Uterus (tissue), 3 donors: ENCODE measurements at regions not wholly inside any gene's neighbourhood (a gene's known extent, or its start where the extent isn't known, plus 50 kb on each side); places are given as distances from the start of the nearest gene placed in this dataset.

Source experiments
- DNase-seq, 2 donors: peaks; one replicate each; pipeline ENCODE4 v3.0.0-alpha.2; 2019 to 2020
- H3K27ac ChIP-seq, 2 donors: fragments of 200-600 bp; sonication (generic); 1 replicate in 1 of 2; 2 replicates in 1 of 2; pipeline ENCODE4 v1.5.1; 2016 to 2018
- H3K27me3 ChIP-seq, 2 donors: fragments of 200-600 bp; sonication (generic); one replicate each; pipeline ENCODE4 v1.5.1; 2018 to 2019; ENCODE audit warnings: control low read depth in 1 of 2
- H3K36me3 ChIP-seq, 2 donors: fragments of 200-600 bp; sonication (generic); one replicate each; pipeline ENCODE4 v1.5.1; 2019; ENCODE audit warnings: control low read depth in 1 of 2
- H3K4me1 ChIP-seq, 2 donors: fragments of 200-600 bp; sonication (generic); one replicate each; pipeline ENCODE4 v1.5.1; 2018 to 2019; ENCODE audit warnings: control low read depth in 1 of 2
- H3K4me3 ChIP-seq, 2 donors: fragments of 200-600 bp; sonication (generic); 1 replicate in 1 of 2; 2 replicates in 1 of 2; pipeline ENCODE4 v1.5.1; 2018 to 2019; ENCODE audit warnings: mild to moderate bottlenecking in 1 of 2
- H3K9me3 ChIP-seq, 2 donors: fragments of 200-600 bp; sonication (generic); one replicate each; pipeline ENCODE4 v1.5.1; 2019; ENCODE audit warnings: control low read depth in 1 of 2
- POLR2A ChIP-seq, 2 donors: fragments of 450-650 bp; IDR thresholded peaks; one replicate each; pipeline ENCODE4 v1.6.1; 2016; ENCODE audit warnings: antibody characterized with exemption in 2 of 2, mild to moderate bottlenecking in 1 of 2, moderate library complexity in 1 of 2
- intact Hi-C: fragments of 100-400 bp; cut with DNase I; formaldehyde crosslinking; loops from one replicate; pipeline ENCODE4 v1.15.1; 2023; ENCODE audit warnings: low total_unique reads
- TF ChIP-seq, protein P1 (sequence below), 4 experiments: fragments of 200-600 bp in 2 of 4; fragments of 450-650 bp in 2 of 4; sonication (generic) in 2 of 4; IDR thresholded peaks; one replicate each; pipeline ENCODE4 v1.5.1; 2016 to 2019; ENCODE audit warnings: antibody characterized with exemption in 4 of 4, mild to moderate bottlenecking in 2 of 4, moderate library complexity in 1 of 4
- donor health status: DM: yes; HTN: yes; CAD: no.

DNA sequence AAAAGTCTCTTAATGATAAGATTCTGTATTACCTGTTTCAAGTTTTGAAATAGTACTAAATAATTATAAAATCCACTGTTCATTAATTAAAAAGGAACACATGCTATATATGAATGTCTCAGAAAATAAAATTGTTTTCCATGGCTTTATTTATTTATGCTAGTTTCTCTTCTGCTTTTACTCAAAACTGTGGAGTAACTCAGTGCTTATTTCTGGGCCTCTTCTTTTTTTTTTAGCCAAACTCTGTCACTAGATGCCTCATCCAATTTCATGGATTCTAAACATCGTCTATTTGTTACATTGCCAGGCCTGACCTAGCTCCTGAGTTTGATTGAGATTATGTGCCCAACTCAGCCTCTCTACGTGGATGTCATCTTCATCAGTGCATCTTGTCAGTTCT is 1509.7 kb downstream of the MAT2B start:
- no peak for TF ChIP-seq POLR2A (IDR thresholded peaks at IDR 0.05)
- TF ChIP-seq, protein P1, sequence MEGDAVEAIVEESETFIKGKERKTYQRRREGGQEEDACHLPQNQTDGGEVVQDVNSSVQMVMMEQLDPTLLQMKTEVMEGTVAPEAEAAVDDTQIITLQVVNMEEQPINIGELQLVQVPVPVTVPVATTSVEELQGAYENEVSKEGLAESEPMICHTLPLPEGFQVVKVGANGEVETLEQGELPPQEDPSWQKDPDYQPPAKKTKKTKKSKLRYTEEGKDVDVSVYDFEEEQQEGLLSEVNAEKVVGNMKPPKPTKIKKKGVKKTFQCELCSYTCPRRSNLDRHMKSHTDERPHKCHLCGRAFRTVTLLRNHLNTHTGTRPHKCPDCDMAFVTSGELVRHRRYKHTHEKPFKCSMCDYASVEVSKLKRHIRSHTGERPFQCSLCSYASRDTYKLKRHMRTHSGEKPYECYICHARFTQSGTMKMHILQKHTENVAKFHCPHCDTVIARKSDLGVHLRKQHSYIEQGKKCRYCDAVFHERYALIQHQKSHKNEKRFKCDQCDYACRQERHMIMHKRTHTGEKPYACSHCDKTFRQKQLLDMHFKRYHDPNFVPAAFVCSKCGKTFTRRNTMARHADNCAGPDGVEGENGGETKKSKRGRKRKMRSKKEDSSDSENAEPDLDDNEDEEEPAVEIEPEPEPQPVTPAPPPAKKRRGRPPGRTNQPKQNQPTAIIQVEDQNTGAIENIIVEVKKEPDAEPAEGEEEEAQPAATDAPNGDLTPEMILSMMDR (IDR thresholded peaks at IDR 0.05): no peak
- Histone ChIP-seq H3K27me3 (no peaks in the 10 kb centered on the region), H3K27ac (no peak overlapping the region), H3K36me3 (no peaks in the 10 kb centered on the region), H3K4me3 (no peak overlapping the region), H3K9me3 (no peaks in the 10 kb centered on the region), H3K4me1 (no peaks in the 10 kb centered on the region)
- no peak for DNase-seq
- intact Hi-C loops: no loop called here

DNA sequence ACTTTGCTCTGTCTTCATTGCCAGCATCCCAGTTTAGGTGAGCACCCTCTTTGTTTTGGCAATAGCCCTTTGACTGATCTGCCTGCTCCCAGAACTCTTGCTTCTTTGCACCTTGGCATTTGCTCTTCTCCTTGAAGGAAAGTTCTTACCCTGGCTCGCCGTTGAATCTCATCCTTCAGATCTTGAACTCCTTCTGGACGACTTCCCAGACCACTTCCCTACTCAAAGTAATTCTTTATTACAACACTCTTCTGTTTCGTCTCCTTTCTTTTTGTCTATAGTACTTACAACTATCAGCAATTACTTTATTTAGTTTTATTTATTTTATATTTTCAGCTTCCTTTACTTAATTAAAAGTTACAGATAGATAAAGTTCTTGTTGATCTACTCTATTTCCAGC is 1510.1 kb downstream of the MAT2B start:
- Histone ChIP-seq H3K27me3 (no peaks in the 10 kb centered on the region), H3K27ac (no peak overlapping the region), H3K9me3 (no peaks in the 10 kb centered on the region), H3K4me3 (no peak overlapping the region), H3K36me3 (no peaks in the 10 kb centered on the region), H3K4me1 (no peaks in the 10 kb centered on the region)
- TF ChIP-seq, protein P1 (IDR thresholded peaks at IDR 0.05): no peak
- no peak for TF ChIP-seq POLR2A (IDR thresholded peaks at IDR 0.05)
- DNase-seq: no peak
- intact Hi-C loops: no loop called here

DNA sequence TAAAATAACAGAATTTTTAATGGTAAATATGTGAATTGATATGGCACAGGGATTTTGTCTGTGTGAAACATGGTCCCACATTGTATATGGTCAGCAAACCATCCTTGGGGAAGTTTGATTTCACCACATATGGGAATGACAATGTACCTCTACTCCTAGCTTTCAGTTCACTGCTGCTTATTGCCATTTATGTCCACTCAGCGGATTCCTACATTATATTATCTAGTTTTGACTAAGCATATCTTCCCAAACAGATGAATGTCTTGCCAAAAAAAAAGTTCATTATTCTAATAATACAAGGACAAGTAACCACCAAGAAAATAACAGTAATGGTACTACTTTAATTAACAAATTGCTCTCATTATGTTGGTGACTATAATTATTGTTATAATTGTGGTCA is 1521.6 kb downstream of the MAT2B start:
- intact Hi-C loops: no loop called here
- Histone ChIP-seq H3K27me3 (no peaks in the 10 kb centered on the region), H3K4me3 (no peak overlapping the region), H3K36me3 (no peaks in the 10 kb centered on the region), H3K9me3 (no peaks in the 10 kb centered on the region), H3K27ac (no peak overlapping the region), H3K4me1 (no peaks in the 10 kb centered on the region)
- TF ChIP-seq POLR2A (IDR thresholded peaks at IDR 0.05): no peak
- TF ChIP-seq, protein P1 (IDR thresholded peaks at IDR 0.05): no peak
- no peak for DNase-seq

DNA sequence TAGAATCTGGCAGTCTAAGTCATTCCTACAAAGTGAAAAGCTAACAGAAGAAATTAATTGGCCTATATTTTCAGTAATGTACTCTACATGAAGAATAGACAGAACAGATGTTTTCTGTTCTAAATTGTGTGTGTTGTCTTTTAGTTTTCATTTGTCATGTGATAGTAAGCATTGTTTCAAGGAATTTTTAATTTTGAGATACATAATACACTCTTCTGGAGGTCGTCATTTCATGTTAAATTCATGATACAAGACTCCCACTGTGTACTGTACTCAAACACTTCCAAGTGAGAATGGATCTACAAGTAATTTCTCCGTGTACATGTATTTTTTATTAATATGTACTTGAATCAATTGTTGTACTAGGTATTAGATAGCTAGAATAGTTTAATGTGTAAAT is 1522.9 kb downstream of the MAT2B start:
- Histone ChIP-seq H3K4me3 (no peak overlapping the region), H3K36me3 (no peaks in the 10 kb centered on the region), H3K4me1 (no peaks in the 10 kb centered on the region), H3K27me3 (no peaks in the 10 kb centered on the region), H3K9me3 (no peaks in the 10 kb centered on the region), H3K27ac (no peak overlapping the region)
- TF ChIP-seq, protein P1 (IDR thresholded peaks at IDR 0.05): no peak
- no peak for TF ChIP-seq POLR2A (IDR thresholded peaks at IDR 0.05)
- no peak for DNase-seq
- intact Hi-C loops: no loop called here

DNA sequence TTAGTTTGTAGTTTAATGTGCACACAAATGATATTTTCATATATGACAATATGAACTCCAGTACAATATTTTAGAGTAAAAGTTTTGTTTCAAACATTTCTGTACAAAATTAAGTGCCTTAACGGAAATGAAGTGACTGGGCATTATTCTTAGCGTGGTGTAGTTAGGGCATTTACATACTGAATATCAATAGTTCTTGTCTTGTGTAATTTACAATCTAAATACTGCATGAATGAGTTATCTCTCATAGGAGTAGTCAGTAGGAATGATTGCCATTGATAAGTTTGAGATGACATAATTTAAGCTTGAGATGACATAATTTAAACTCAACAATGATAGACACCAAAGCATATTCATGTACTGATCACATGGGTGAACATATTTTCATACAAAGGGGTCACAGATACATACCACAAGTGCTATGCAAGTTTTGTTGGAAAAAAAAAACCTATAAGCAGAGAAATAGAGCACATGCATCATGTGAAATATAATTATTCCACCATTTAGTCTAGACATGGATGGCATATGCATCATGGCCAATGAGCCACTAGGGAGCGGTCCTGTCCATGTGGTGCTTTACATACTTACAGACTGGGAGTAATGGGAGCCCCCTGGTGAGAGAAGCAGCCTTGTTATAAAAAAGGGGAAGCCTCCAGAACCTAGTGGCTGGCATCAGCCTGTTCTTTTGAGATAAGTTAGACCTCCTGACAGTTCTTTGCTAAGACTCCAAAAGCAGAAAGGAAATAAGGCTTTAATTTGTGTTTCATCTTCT is 1523.9 kb downstream of the MAT2B start:
- intact Hi-C loops: no loop called here
- Histone ChIP-seq H3K27me3 (no peaks in the 10 kb centered on the region), H3K4me1 (no peaks in the 10 kb centered on the region), H3K9me3 (no peaks in the 10 kb centered on the region), H3K27ac (no peak overlapping the region), H3K36me3 (no peaks in the 10 kb centered on the region), H3K4me3 (no peak overlapping the region)
- TF ChIP-seq, protein P1 (IDR thresholded peaks at IDR 0.05): no peak
- DNase-seq: no peak
